ENCODE measurements at regions not wholly inside any gene's neighbourhood (a gene's known extent, or its start where the extent isn't known, plus 50 kb on each side); places are given as distances from the start of the nearest gene placed in this dataset.

DNA sequence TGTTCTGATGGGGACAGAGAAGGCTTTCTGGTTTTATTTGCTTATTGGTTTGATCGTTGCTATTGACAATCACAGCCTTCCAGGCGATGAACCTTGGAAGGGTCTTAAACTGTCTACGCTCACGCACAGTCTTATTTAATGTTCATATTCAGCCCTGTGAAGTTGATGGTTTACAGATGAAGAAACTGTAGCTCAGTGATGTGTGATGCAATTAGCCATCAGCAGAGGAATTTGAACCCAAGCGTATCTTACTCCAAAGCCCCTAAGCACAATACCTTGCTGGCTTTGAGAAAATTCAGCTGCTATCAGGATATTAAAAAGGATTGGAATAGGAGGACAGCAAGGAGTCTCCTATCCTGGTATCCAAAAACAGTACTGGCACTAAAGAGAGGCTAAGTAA lies 77.1 kb upstream of the CALM2 start:
- intact Hi-C loops (cut with DNase I) = no loop called here
- no peak for DNase-seq
- WGBS (ENCODE audit: insufficient coverage, low coverage, low lambda C conversion rate, missing lambda C conversion rate) = 60% methylated on average over 2 of the region's 5 CpGs
- Histone ChIP-seq H3K9me3 (no peaks in the 10 kb centered on the region), H3K4me1 (no peaks in the 10 kb centered on the region), H3K4me3 (no peak overlapping the region), H3K36me3 (no peaks in the 10 kb centered on the region), H3K27ac (no peak overlapping the region), H3K27me3 (no peaks in the 10 kb centered on the region)
- no peak for ATAC-seq
- TF ChIP-seq POLR2A (IDR thresholded peaks at IDR 0.05) = no peak
- TF ChIP-seq, protein P1, sequence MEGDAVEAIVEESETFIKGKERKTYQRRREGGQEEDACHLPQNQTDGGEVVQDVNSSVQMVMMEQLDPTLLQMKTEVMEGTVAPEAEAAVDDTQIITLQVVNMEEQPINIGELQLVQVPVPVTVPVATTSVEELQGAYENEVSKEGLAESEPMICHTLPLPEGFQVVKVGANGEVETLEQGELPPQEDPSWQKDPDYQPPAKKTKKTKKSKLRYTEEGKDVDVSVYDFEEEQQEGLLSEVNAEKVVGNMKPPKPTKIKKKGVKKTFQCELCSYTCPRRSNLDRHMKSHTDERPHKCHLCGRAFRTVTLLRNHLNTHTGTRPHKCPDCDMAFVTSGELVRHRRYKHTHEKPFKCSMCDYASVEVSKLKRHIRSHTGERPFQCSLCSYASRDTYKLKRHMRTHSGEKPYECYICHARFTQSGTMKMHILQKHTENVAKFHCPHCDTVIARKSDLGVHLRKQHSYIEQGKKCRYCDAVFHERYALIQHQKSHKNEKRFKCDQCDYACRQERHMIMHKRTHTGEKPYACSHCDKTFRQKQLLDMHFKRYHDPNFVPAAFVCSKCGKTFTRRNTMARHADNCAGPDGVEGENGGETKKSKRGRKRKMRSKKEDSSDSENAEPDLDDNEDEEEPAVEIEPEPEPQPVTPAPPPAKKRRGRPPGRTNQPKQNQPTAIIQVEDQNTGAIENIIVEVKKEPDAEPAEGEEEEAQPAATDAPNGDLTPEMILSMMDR (IDR thresholded peaks at IDR 0.05) = no peak

DNA sequence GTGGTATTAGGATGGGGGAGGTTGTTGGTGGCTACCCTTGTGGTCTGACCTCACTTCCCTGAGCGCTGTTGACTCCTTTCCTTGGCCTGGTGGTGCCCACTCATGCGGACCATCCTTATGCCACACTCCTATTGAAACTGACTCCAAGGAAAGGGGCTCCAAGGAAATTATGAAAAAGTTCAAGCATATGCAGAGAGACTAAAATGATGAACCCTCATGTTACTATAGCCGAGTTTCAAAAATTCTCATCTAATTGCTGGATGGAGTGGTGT lies 75.0 kb upstream of the CALM2 start:
- 77% methylated on average over 2 of the region's 3 CpGs for WGBS (ENCODE audit: insufficient coverage, low coverage, low lambda C conversion rate, missing lambda C conversion rate)
- Histone ChIP-seq H3K9me3 (no peaks in the 10 kb centered on the region), H3K4me3 (no peak overlapping the region), H3K27me3 (no peaks in the 10 kb centered on the region), H3K4me1 (no peaks in the 10 kb centered on the region), H3K27ac (no peak overlapping the region), H3K36me3 (no peaks in the 10 kb centered on the region)
- TF ChIP-seq, protein P1 (IDR thresholded peaks at IDR 0.05) = no peak
- no peak for TF ChIP-seq POLR2A (IDR thresholded peaks at IDR 0.05)
- no peak for ATAC-seq
- no peak for DNase-seq
- intact Hi-C loops (cut with DNase I) = no loop called here

GRCh38 chr2:47250586-47251403 lies 74.5 kb upstream of the CALM2 start:
- intact Hi-C loops (cut with DNase I) = no loop called here
- no peak overlapping the region for H3K4me3 ChIP-seq
- H3K9me3 ChIP-seq = no peaks in the 10 kb centered on the region
- H3K27ac ChIP-seq = no peak overlapping the region
- DNase-seq (no peak), ATAC-seq (no peak)
- no peaks in the 10 kb centered on the region for H3K4me1 ChIP-seq
- H3K27me3 ChIP-seq = no peaks in the 10 kb centered on the region
- no peaks in the 10 kb centered on the region for H3K36me3 ChIP-seq
- WGBS (ENCODE audit: insufficient coverage, low coverage, low lambda C conversion rate, missing lambda C conversion rate) = 70% methylated on average over 9 of the region's 11 CpGs
- TF ChIP-seq POLR2A (IDR thresholded peaks at IDR 0.05) = no peak

DNA sequence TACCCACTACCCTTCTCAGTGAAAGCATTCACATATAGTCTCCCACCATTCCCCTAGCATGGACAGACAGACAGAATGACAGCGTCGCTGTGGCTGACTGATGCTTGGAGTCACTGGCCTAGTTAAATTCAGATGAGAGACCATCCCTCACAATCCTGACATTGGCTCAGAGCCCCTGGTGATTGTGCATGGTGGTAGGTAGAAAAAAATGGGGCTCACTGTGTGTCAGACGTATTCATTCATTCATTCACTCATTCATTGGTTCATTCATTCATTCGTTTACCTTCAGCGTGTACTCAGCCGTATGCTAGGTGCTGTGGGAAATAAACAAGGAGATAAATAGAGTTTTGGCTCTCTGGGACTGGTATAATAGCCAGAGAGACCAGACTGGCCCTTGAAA lies 73.6 kb upstream of the CALM2 start:
- H3K27ac ChIP-seq = no peak overlapping the region
- no peaks in the 10 kb centered on the region for H3K9me3 ChIP-seq
- no peak for TF ChIP-seq POLR2A (IDR thresholded peaks at IDR 0.05)
- TF ChIP-seq, protein P1 (IDR thresholded peaks at IDR 0.05) = no peak
- H3K27me3 ChIP-seq = no peaks in the 10 kb centered on the region
- H3K4me3 ChIP-seq = no peak overlapping the region
- WGBS (ENCODE audit: insufficient coverage, low coverage, low lambda C conversion rate, missing lambda C conversion rate) = 83% methylated on average over 6 of the region's 6 CpGs
- no peaks in the 10 kb centered on the region for H3K36me3 ChIP-seq
- ATAC-seq (no peak), DNase-seq (no peak)
- intact Hi-C loops (cut with DNase I) = no loop called here
- no peaks in the 10 kb centered on the region for H3K4me1 ChIP-seq

DNA sequence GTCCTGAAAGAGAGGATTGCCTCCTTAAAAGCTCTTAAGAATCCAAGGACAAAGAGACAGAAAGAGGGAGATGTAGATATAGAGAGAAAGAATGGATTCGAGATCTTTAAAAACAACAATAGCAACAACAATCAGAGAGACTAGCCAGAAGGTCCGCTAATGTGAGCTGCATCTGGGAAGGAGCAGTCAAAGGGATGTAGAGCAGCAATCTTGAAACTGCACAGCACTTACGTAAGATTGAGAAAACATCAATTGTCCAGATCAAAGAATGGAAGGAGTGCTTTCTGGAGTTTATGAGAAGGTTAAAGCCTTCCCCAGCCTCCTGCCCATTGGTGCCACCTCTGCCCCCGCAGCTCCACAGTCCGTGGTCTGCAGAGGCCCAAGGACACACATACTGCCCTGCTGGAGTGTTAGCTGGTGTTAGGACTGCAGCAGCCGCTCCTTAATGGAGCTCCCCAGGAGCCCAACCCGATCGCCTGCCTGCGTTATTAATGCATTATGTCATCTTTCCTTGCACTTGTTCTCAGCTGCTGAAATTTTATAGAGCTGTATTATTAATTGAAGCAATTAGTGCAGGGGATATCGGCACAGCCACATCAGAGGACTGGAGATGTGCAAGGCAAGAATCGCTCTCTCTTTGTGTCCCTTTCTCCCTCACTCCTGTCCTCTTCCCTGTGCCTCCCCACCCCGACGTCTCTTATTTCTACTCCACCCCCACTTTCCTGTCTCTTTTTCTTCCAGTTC lies 73.0 kb upstream of the CALM2 start:
- DNase-seq (no peak), ATAC-seq (no peak)
- WGBS (ENCODE audit: insufficient coverage, low coverage, low lambda C conversion rate, missing lambda C conversion rate) = 79% methylated on average over 12 of the region's 13 CpGs
- Histone ChIP-seq H3K36me3 (no peaks in the 10 kb centered on the region), H3K27me3 (no peaks in the 10 kb centered on the region), H3K27ac (no peak overlapping the region), H3K4me3 (no peak overlapping the region), H3K9me3 (no peaks in the 10 kb centered on the region), H3K4me1 (no peaks in the 10 kb centered on the region)
- intact Hi-C loops (cut with DNase I) = no loop called here
- TF ChIP-seq POLR2A (IDR thresholded peaks at IDR 0.05) = no peak
- TF ChIP-seq, protein P1 (IDR thresholded peaks at IDR 0.05) = no peak

Data from right lobe of liver (tissue), 6 donors.